Astrocyte of the spinal cord (primary cell): ENCODE measurements at regions not wholly inside any gene's neighbourhood (a gene's known extent, or its start where the extent isn't known, plus 50 kb on each side); places are given as distances from the start of the nearest gene placed in this dataset.

Experiments used
- DNase-seq: peaks from one replicate; pipeline ENCODE4 v3.0.0; 2011; ENCODE audit warnings: low read depth, low spot score
- H3K4me3 ChIP-seq: 2 replicates; pipeline ENCODE4 v1.5.1; 2011; ENCODE audit warnings: low read depth, mild to moderate bottlenecking, low read length, moderate library complexity
- in situ Hi-C: cut with HindIII; loops from 2 replicates; pipeline ENCODE4 v1.10.0; 2017; ENCODE audit warnings: low sequenced_read_pairs
- TF ChIP-seq, protein P1 (sequence below): IDR thresholded peaks from 2 replicates; pipeline ENCODE4 v1.5.1; 2012; ENCODE audit warnings: low read depth, mild to moderate bottlenecking, low read length, inconsistent platforms

DNA sequence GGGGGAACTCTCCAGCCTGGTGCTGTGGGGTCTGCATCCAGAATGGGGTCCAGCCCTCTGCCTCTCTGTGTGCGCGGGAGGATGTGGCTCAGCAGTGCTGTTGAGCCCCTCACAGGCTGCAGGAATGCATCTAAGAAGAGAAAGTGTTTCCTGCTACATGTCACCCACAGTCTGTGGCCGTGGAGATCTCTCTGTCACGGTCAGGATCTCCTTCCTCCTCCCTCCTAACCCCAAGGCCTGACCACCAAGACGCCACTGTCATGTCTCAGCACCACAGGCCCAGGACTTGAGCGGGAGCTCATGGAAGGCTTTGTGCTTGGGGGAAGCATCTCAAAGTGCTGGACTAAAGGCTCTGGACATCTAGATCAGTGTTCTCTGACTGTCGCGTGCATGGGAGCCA lies 90.1 kb downstream of the SREK1 start:
- in situ Hi-C loops = no loop called here
- TF ChIP-seq, protein P1, sequence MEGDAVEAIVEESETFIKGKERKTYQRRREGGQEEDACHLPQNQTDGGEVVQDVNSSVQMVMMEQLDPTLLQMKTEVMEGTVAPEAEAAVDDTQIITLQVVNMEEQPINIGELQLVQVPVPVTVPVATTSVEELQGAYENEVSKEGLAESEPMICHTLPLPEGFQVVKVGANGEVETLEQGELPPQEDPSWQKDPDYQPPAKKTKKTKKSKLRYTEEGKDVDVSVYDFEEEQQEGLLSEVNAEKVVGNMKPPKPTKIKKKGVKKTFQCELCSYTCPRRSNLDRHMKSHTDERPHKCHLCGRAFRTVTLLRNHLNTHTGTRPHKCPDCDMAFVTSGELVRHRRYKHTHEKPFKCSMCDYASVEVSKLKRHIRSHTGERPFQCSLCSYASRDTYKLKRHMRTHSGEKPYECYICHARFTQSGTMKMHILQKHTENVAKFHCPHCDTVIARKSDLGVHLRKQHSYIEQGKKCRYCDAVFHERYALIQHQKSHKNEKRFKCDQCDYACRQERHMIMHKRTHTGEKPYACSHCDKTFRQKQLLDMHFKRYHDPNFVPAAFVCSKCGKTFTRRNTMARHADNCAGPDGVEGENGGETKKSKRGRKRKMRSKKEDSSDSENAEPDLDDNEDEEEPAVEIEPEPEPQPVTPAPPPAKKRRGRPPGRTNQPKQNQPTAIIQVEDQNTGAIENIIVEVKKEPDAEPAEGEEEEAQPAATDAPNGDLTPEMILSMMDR = no peak
- no peak overlapping the region for H3K4me3 ChIP-seq
- no peak for DNase-seq

DNA sequence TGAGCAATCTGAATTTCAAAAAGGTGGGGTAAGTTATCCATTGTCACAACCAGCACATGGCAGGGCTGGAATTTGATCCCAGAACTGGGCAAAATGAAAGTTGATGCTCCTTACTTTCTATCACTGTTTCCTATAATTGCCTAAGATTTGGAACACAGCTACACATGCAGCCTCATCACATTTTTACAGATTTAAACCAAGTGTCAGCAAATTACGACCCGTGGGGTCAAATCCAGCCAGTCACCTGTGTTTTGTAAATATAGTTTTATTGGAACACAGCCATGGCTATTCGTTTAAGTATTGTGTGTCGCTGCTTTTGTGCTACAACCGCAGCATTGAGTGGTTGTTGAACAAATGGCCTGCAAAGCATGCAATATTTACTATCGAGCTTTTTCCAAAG lies 94.3 kb downstream of the SREK1 start:
- no peak for DNase-seq
- H3K4me3 ChIP-seq = no peak overlapping the region
- in situ Hi-C loops = no loop called here
- TF ChIP-seq, protein P1 = no peak

DNA sequence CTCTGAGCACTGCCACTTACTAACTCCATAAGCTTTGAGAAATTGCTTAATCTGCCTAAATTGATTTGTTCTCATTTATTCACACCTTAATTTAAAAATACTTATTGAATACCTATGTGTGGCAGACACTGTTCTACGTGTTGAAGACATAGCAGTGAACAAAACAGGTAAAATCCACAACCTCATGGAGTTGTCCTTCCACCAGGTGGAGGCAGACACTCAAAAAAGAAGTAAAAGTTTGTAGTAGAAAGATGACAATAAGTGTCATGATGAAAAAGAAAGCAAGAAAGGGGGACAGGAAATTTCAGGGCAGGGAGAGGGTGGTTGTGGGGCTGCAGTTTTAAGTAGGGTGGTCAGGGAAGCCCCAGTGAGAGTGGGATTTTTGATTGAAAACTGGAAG lies 94.9 kb downstream of the SREK1 start:
- no peak for DNase-seq
- TF ChIP-seq, protein P1 = peak; percentile 21
- H3K4me3 ChIP-seq = no peak overlapping the region
- in situ Hi-C loops = no loop called here

DNA sequence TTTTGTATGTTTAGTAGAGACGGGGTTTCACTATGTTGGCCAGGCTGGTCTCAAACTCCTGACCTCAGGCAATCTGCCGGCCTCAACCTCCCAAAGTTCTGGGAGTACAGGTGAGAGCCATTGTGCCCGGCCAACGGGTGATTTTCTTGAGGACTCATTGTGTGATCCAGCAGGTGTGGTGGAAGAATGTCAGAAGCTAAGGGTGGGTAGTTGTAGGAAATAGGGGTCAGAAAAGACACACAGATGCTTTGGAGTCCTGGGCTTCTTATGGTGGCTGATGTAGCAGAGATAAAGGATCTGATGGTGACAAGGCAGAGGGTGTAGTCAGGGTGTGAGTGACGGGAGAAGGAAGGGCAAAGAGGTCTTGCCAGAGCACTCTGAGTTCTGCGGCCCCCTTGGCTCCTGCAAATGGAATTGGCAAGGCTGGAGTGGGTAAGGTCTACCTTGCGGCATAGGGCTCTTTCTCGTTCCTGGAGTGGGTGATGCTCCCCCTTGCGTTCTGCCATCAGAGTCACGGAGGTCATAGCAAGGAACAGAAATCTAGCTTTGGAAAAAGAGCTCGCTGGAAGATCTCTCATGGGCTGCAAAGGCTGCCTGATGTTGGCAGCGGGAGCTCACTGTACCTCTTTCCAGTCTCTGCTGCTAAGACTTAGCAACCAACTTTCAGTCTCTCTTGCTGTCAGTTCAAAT lies 97.2 kb downstream of the SREK1 start:
- in situ Hi-C loops = no loop called here
- H3K4me3 ChIP-seq = no peak overlapping the region
- TF ChIP-seq, protein P1 = no peak
- no peak for DNase-seq

DNA sequence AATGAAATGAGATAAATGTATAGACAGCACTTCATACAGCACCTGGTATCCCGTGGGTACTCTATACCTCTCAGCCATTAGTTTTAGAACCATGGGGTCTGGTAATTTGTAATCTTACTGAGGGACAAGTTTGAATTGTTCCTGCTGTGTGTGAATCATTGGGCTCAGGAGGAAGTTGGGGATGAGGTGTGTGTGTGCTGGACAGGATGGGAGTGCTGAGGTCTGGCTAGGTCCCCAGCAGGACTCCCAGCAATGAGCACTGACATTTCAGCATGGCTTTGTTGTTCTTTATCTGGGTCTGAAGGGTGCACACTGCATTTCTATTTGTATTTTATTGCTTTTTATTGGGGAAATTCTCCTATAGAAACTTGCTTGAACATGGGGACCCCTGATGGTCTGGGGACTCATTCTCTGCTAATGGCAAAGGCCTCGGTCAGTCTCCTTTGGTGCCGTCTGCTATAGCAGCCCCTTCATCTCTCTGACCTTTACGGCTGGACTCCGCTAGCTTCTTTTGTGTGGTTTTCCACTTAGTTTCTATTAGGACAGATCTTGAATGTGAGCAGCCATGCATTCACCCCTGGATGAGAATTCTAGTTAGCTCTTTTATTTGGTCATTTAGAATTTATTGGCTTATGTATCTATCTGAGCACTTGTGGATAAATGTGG lies 98.1 kb downstream of the SREK1 start:
- TF ChIP-seq, protein P1 = no peak
- DNase-seq = peak; percentile 10
- in situ Hi-C loops = no loop called here
- H3K4me3 ChIP-seq = no peak overlapping the region

DNA sequence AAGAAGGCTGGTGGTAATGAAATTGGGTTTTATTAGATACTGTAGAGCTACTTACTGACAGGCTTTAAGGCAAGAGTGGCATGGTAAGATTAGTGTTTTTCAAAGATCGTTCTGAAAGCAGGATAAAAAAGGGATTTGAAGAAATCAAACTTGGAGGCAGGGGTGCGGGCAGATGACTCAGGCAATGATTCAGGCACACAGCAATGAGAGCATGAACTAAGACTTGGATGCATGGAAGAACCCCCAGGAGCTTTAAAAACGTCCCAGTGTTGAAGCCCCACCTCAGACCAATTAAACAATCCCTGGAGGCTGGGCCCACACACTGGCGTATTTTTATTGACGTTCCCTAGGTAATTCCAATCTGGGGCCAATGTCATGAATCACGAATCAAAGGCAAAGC lies 102.5 kb downstream of the SREK1 start:
- in situ Hi-C loops = no loop called here
- peak; percentile 73 for DNase-seq
- no peak overlapping the region for H3K4me3 ChIP-seq
- TF ChIP-seq, protein P1 = no peak
